Right renal pelvis (tissue), 4 donors: ENCODE measurements at regions not wholly inside any gene's neighbourhood (a gene's known extent, or its start where the extent isn't known, plus 50 kb on each side); places are given as distances from the start of the nearest gene placed in this dataset.
"Not testable (repeated sequence)": the region's sequence is repeated elsewhere in the genome, so short reads cannot be mapped to it uniquely, and the experiment has no call there.

Source experiments
- DNase-seq, 4 donors: peaks; one replicate each; pipeline ENCODE4 v3.0.0-alpha.2; 2013; ENCODE audit warnings: low read depth in 4 of 4, low spot score in 3 of 4, missing footprints in 1 of 4

DNA sequence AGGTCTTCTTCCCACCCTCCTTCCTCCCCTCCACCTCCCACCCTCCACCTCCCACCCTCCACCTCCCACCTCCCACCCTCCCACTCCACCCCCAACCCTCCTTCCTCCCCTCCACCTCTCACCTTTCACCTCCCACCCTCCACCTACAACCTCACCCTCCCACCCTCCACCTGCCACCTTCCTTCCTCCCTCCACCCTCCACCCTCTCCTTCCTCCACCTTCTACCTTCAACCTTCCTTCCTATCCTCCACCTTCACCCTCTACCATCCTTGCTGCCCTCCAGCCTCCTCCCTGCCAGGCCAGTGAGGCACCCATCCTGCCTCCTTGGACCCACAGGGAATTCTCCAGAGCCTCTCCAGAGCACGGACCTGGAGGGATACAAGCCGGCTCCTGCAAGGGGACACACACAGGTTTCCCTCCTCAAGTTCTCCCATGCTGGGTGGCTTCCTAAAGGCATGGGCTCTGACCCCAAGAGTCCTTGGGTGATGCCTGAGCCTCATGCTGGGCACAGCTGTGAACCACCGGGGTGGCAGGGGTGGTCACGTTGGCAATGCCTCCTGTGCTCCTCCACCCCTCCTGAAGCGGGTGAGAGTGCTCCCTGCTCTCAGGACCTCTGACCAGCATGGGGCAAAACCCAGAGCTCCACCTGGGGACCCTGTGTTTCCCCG lies 293.0 kb downstream of the NDUFA10 start:
- DNase-seq, result no peak

GRCh38 chr2:239731422-239731821 lies 293.7 kb downstream of the NDUFA10 start:
- DNase-seq, result no peak

GRCh38 chr2:239730897-239731296 lies 294.2 kb downstream of the NDUFA10 start:
- no peak for DNase-seq

- DNase-seq, result not testable (repeated sequence)
Measured at GRCh38 chr2:239730567-239730882, 294.6 kb downstream of the NDUFA10 start.

DNA sequence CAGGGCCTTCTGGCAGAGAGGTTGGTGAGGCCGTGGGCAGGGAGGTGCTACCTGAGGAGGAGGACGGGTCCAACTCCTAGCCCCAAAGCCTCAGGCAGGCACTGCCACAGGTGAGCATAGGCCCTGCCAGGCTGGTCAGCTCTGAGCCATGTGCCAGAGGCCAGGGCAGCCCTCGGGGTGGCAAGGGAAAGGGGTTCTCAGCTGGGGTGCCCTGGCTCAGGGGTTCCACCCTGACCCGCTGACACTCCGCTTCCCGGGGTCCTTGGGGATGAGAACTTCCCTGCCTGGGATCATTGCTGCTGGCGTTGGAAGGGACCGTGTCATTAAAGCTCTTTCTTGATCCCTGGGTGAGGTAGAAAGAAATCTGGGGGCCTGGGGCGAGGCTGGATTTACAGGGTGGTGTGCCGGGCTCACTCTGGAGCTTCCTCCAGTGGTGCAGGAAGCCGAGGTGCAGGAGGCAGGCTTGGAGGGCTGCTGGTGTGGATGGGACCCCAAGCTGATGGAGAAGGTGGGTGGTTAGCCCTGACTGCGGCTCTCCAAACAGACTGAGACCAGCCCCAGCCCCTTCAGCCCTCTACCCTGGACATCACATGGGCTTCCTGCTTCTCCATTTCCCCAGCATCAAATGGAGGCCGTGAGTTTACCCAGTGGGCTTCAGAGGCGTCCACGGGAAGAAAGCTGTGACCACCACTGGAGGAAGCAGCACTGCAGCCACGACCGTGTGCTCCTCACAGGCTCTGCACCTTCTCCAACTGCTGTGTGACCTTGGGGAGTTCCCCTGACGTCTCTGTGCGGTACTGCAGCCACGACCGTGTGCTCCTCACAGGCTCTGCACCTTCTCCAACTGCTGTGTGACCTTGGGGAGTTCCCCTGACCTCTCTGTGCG lies 295.2 kb downstream of the NDUFA10 start:
- DNase-seq, result no peak

- DNase-seq, result no peak
Measured at GRCh38 chr2:239729151-239729550, 296.0 kb downstream of the NDUFA10 start.

- DNase-seq, result no peak
Measured at GRCh38 chr2:239728751-239729150, 296.4 kb downstream of the NDUFA10 start.

GRCh38 chr2:239727776-239728600 lies 297.2 kb downstream of the NDUFA10 start:
- no peak for DNase-seq

- DNase-seq, result no peak
Measured at GRCh38 chr2:239727182-239727775, 297.9 kb downstream of the NDUFA10 start.

GRCh38 chr2:239726631-239727181 lies 298.4 kb downstream of the NDUFA10 start:
- no peak for DNase-seq

- no peak for DNase-seq
Measured at GRCh38 chr2:239726091-239726591, 299.0 kb downstream of the NDUFA10 start.

DNA sequence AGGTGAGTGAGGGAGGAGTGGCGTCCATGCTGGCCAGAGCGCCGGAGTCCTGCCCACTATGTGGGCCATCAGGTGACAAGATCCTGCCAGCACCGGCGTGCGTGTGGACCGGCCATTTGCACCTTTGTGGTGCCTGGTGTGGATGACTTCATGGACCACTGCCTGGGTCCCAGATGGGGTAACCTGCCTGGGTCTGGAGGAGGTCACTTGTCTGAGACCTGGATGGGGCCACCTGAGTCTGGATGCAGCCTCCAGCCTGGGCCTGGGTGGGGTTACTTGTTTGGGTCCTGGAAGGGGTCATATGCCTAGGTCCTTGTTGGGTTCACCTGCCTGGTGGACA lies 299.6 kb downstream of the NDUFA10 start:
- DNase-seq, result no peak

- no peak for DNase-seq
Measured at GRCh38 chr2:239724851-239725550, 300.1 kb downstream of the NDUFA10 start.

GRCh38 chr2:239724194-239724849 lies 300.8 kb downstream of the NDUFA10 start:
- no peak for DNase-seq

- no peak for DNase-seq
Measured at GRCh38 chr2:239723486-239724193, 301.5 kb downstream of the NDUFA10 start.

DNA sequence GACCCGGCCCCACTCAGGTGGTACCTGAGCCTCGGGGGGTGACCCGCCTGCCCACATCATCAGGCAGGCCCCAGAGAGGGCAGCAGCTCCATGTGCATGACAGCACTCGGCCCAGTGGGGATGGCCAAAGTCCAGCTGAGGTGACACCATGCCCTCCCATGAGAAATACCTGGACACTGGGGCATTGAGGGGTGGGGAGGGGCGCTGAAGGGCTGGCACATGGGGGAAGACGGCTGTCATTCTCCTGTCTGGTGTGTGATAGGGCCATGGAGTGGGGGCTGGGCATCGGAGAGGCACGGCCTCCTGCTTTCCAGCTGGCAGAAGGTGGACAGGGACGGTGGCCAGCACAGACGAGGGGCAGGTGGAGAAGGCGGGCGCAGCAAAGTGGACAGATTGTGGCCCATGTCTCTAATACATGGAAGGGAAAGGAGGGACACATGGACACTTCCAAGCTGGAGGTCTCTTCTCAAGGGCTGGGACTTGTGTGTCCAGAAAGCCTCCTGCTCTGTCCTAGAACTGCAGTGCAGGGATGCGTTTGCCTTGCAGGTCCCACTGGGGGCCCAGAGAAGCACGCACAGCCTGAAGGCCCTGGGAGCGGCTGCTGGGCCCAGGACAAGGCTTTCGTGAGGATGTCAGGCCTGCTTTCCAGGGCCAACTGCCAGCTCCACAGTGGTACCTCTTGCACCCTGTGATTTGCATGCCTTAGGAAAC lies 302.2 kb downstream of the NDUFA10 start:
- no peak for DNase-seq

GRCh38 chr2:239721991-239722759 lies 303.0 kb downstream of the NDUFA10 start:
- DNase-seq, result no peak
